ENCODE measurements at regions not wholly inside any gene's neighbourhood (a gene's known extent, or its start where the extent isn't known, plus 50 kb on each side); places are given as distances from the start of the nearest gene placed in this dataset.
"Not testable (repeated sequence)": the region's sequence is repeated elsewhere in the genome, so short reads cannot be mapped to it uniquely, and the experiment has no call there.

DNA sequence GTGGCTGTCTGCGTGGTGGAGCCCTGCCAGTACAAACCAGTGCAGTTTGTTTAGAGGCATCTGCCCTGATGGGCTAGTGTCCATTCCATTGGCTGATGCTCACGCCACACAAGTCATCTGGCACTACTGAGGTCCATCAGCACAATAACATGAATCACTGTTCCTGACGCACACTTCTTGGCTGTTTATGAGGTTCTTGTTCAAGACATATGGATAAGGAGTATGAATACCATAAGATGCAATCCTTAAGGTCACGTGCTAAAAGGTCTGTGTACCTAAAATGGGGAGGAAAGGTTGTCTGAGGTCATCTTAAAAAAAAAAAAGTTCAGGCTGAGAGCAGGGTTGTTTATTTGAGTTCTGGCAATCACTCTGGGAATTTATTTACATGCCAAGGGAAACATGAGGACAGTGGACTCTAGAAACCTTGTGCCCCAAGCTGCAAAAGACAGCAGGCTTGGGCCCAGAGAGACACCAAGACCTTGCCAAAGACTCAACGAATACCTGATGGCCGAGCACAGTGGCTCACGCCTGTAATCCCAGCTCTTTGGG is 54.1 kb upstream of the SHLD1 start:
- ATAC-seq, result no peak
- no peaks in the 10 kb centered on the region for H3K36me3 Mint-ChIP-seq (ENCODE audit: low read depth)
- no peaks in the 10 kb centered on the region for H3K27me3 Mint-ChIP-seq

GRCh38 chr20:5691918-5692618 is 58.1 kb upstream of the SHLD1 start:
- Mint-ChIP-seq H3K4me1 (no peaks in the 10 kb centered on the region), H3K27ac (no peak overlapping the region), H3K36me3 (ENCODE audit: low read depth) (no peaks in the 10 kb centered on the region), H3K27me3 (no peaks in the 10 kb centered on the region), H3K4me3 (no peak overlapping the region)
- no peak for DNase-seq
- H3K9me3 ChIP-seq (ENCODE audit: control insufficient read depth, low read length, poor library complexity, severe bottlenecking), result no peaks in the 10 kb centered on the region
- ATAC-seq, result peak; percentile 60

More for the DNA sequence above, 54.1 kb upstream of the SHLD1 start:
- no peaks in the 10 kb centered on the region for H3K9me3 ChIP-seq (ENCODE audit: control insufficient read depth, low read length, poor library complexity, severe bottlenecking)
- no peaks in the 10 kb centered on the region for H3K4me1 Mint-ChIP-seq
- H3K27ac Mint-ChIP-seq, result peak overlapping the region; percentile 32
- H3K4me3 Mint-ChIP-seq, result no peak overlapping the region
- DNase-seq, result no peak

DNA sequence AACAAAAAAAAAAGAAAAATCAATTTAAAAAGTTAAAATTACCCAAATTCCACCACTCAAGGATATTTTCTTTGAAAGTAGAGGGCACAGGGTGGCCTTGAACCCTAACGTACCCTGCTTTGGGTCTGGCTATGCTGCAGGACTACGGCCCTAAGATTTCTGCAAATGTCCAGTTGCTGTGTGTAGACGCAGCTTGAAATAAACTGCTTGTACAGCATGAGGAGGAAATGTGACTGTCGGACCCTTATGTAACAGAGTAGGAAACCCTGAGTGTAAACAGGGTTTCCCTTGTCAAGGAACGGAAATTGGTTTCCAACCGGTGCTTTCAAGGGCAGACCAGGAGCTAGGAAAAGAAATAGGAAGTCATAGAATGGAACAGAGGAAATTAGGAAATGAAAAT is 60.7 kb upstream of the SHLD1 start:
- Mint-ChIP-seq H3K27ac (peak overlapping the region; percentile 27), H3K4me3 (no peak overlapping the region), H3K4me1 (no peaks in the 10 kb centered on the region), H3K27me3 (no peaks in the 10 kb centered on the region), H3K36me3 (ENCODE audit: low read depth) (no peaks in the 10 kb centered on the region)
- no peaks in the 10 kb centered on the region for H3K9me3 ChIP-seq (ENCODE audit: control insufficient read depth, low read length, poor library complexity, severe bottlenecking)
- DNase-seq (no peak), ATAC-seq (no peak)

DNA sequence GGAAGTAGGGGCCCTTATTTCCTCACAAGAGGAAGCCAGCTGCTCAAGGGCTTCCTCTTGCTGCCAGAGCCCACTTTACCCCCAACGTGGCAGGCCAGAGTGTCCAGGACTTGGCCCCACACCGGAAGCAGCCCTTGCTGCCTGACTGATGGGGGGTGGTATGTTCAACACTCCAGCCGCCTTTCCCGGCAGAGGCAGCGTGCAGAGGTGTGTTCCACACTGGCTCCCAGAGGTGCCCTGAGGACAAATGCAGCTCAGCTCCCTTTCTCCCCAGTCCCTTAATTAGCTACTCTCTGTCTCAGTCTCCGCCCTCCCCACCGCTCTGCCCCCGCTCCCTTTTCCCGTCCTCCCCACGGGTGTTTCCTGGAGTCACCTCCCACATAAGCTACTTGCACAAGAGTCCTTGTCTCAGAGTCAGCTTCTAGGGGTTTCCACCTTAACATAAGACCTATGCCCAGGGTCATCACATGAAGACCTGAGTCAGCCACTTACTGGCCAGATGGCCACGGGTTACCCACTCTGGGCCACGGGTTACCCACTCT is 61.7 kb upstream of the SHLD1 start:
- ATAC-seq, result no peak
- H3K36me3 Mint-ChIP-seq (ENCODE audit: low read depth), result no peaks in the 10 kb centered on the region
- DNase-seq, result no peak
- H3K9me3 ChIP-seq (ENCODE audit: control insufficient read depth, low read length, poor library complexity, severe bottlenecking), result no peaks in the 10 kb centered on the region
- no peak overlapping the region for H3K4me3 Mint-ChIP-seq
- H3K4me1 Mint-ChIP-seq, result no peaks in the 10 kb centered on the region
- no peaks in the 10 kb centered on the region for H3K27me3 Mint-ChIP-seq
- H3K27ac Mint-ChIP-seq, result peak overlapping the region; percentile 8

DNA sequence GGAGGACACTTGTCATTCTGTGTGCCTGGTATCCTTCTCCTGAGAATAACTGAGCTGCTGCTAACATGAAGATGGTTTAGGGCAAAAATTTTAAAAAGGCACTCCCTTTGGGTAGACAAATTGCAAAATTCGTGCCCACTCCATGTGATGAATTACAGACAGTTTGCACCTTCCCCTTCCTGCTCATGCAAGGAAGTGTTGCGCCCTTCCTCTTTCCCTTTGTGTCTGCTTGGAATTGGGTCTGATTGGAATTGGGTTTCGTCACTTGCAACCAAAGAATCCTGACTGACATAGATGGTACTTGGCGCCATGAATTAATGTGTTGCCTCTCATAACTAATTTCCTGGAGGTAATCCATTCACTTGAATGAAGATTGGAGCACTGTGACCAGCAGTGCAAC is 62.3 kb upstream of the SHLD1 start:
- no peaks in the 10 kb centered on the region for H3K9me3 ChIP-seq (ENCODE audit: control insufficient read depth, low read length, poor library complexity, severe bottlenecking)
- H3K27ac Mint-ChIP-seq, result no peak overlapping the region
- no peak overlapping the region for H3K4me3 Mint-ChIP-seq
- no peaks in the 10 kb centered on the region for H3K4me1 Mint-ChIP-seq
- ATAC-seq (no peak), DNase-seq (no peak)
- no peaks in the 10 kb centered on the region for H3K36me3 Mint-ChIP-seq (ENCODE audit: low read depth)
- no peaks in the 10 kb centered on the region for H3K27me3 Mint-ChIP-seq

DNA sequence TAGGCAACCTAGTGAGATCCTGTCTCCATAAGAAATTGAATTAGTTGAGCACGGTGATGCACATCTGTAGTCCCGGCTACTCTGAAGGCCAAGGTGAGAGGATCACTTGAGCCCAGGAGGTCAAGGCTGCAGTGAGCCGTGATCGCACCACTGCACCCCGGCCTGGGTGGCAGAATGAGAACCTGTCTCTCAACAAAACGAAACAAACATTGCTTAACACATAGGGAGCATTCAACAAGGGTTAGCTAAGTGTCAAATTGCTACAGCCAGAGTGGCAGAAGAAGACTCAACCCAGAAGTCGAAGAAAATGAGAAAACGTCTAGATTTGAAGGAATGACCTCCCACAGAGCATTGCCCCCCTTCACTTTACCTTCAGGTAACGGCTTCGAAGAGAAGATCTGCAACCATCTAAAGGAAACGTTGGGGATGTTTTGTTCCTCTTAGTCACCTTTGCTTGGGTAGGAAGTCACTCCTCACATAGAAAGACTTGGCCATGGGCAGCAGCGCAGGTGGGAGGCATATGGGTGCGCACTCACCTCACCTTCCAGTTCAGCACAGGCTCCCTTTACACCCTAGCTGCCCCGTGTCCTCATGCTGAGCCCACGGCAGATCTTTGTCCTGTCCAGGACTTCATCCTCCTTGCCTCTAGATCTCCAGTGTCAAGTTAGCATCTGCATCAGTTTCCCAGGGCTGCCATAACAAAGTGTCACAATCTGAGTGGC is 63.7 kb upstream of the SHLD1 start:
- Mint-ChIP-seq H3K27me3 (no peaks in the 10 kb centered on the region), H3K4me3 (no peak overlapping the region), H3K4me1 (no peaks in the 10 kb centered on the region), H3K27ac (no peak overlapping the region), H3K36me3 (ENCODE audit: low read depth) (no peaks in the 10 kb centered on the region)
- DNase-seq (no peak), ATAC-seq (no peak)
- no peaks in the 10 kb centered on the region for H3K9me3 ChIP-seq (ENCODE audit: control insufficient read depth, low read length, poor library complexity, severe bottlenecking)

- H3K4me3 Mint-ChIP-seq; ATAC-seq; DNase-seq; H3K9me3 ChIP-seq (ENCODE audit: control insufficient read depth, low read length, poor library complexity, severe bottlenecking); H3K4me1 Mint-ChIP-seq; H3K27me3 Mint-ChIP-seq; H3K27ac Mint-ChIP-seq; H3K36me3 Mint-ChIP-seq (ENCODE audit: low read depth): not testable (repeated sequence)
Observed at GRCh38 chr20:5682556-5682955, 67.6 kb upstream of the SHLD1 start.

- DNase-seq (no peak), ATAC-seq (no peak)
- Mint-ChIP-seq H3K4me1 (peaks cover 2% of the 10 kb centered on the region), H3K36me3 (ENCODE audit: low read depth) (no peaks in the 10 kb centered on the region), H3K27ac (no peak overlapping the region), H3K27me3 (no peaks in the 10 kb centered on the region), H3K4me3 (no peak overlapping the region)
- H3K9me3 ChIP-seq (ENCODE audit: control insufficient read depth, low read length, poor library complexity, severe bottlenecking), result no peaks in the 10 kb centered on the region
Observed at GRCh38 chr20:5680192-5680591, 69.4 kb upstream of the GPCPD1 start.

DNA sequence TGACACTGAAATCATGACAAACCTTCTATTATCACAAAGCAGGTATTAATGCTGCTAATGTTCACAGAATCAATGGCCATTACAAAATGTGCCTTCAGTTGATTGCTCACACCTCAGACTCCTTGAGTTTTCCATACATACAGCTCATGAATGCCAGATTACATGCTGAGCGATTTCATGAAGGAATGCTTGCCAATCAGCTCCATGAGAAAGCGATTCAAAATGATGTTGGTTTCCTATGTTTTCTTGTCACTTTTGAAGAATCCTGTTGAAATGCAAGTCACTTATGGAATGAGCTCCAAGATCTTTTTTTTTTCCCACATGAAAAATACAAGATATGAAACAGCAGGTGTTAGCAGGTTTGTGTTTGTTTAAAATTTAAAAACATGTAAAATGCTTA is 68.0 kb upstream of the GPCPD1 start:
- no peaks in the 10 kb centered on the region for H3K27me3 Mint-ChIP-seq
- H3K4me3 Mint-ChIP-seq, result no peak overlapping the region
- DNase-seq (no peak), ATAC-seq (no peak)
- no peaks in the 10 kb centered on the region for H3K36me3 Mint-ChIP-seq (ENCODE audit: low read depth)
- H3K27ac Mint-ChIP-seq, result no peak overlapping the region
- H3K9me3 ChIP-seq (ENCODE audit: control insufficient read depth, low read length, poor library complexity, severe bottlenecking), result no peaks in the 10 kb centered on the region
- H3K4me1 Mint-ChIP-seq, result peaks cover 5% of the 10 kb centered on the region

- H3K36me3 Mint-ChIP-seq (ENCODE audit: low read depth); H3K27me3 Mint-ChIP-seq; H3K9me3 ChIP-seq (ENCODE audit: control insufficient read depth, low read length, poor library complexity, severe bottlenecking); H3K4me1 Mint-ChIP-seq; H3K27ac Mint-ChIP-seq; DNase-seq; H3K4me3 Mint-ChIP-seq; ATAC-seq: not testable (repeated sequence)
Observed at GRCh38 chr20:5677944-5678343, 67.1 kb upstream of the GPCPD1 start.

DNA sequence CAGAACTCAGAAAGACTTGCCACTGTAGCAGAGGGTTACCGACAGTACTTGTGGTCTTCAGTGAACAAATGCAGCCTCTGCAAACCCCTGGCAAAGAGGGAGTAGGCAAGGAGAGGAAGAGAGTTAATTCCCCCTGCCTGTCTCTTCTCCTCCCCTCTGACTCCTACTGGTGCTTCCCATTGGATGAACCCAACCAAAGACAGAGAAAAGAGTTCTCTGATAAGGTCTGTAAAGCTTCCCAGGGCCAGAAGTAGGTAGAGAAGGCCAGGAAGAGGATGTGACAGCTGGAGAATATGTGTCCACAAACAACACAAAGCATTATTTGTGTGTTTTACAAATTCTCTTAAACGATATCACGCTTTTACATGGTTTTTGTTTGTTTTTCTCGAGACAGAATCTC is 66.6 kb upstream of the GPCPD1 start:
- DNase-seq, result no peak
- ATAC-seq, result no peak
- no peaks in the 10 kb centered on the region for H3K9me3 ChIP-seq (ENCODE audit: control insufficient read depth, low read length, poor library complexity, severe bottlenecking)
- Mint-ChIP-seq H3K36me3 (ENCODE audit: low read depth) (no peaks in the 10 kb centered on the region), H3K4me3 (no peak overlapping the region), H3K27me3 (no peaks in the 10 kb centered on the region), H3K27ac (no peak overlapping the region), H3K4me1 (peaks cover 5% of the 10 kb centered on the region)

DNA sequence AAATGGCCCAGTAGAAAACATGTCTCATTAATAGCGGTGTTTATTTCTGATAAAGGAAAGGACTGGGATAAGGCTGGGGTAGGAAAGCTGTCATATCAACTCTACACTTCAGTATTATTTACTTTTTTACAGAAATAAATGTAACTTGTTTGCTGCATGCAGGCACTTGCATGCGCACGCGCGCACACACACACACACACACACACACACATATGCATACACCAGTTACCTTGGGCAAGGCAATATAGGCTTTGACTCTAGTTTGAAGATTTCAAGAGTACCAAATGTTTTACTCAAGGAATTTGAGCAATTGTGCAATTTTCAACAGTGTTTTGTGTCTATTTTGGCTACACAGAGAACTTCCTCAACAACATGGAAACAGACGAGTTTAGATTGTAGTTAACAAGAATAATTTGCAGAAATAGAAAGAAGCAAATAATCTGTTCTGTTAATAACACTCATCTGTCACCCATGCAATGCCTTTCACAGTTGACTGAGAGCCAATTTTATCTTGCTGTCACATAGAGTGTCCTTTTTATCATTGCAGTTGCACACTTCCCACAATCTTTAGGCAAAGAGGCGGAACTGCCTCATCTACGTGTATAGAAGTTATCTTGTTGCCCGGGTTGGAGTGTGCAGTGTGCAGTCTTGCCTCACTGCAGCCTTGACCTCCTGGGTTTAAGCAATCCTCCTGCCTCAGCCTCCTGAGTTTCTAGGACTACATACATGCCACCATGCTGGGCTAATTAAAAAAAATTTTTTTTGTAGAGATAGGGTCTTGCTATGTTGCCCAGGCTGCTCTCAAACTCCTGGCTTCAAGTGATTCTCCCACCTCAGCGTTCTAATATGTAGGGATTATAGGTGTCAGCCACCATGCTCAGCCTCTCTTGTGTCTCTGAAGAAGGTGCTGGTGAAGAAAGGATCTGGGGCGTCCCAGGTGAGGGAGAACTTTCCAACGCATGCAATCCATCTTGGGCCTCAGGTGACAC is 64.6 kb upstream of the GPCPD1 start:
- peaks cover 5% of the 10 kb centered on the region for H3K4me1 Mint-ChIP-seq
- H3K27me3 Mint-ChIP-seq, result no peaks in the 10 kb centered on the region
- DNase-seq (no peak), ATAC-seq (no peak)
- no peaks in the 10 kb centered on the region for H3K9me3 ChIP-seq (ENCODE audit: control insufficient read depth, low read length, poor library complexity, severe bottlenecking)
- no peak overlapping the region for H3K4me3 Mint-ChIP-seq
- H3K36me3 Mint-ChIP-seq (ENCODE audit: low read depth), result no peaks in the 10 kb centered on the region
- no peak overlapping the region for H3K27ac Mint-ChIP-seq

DNA sequence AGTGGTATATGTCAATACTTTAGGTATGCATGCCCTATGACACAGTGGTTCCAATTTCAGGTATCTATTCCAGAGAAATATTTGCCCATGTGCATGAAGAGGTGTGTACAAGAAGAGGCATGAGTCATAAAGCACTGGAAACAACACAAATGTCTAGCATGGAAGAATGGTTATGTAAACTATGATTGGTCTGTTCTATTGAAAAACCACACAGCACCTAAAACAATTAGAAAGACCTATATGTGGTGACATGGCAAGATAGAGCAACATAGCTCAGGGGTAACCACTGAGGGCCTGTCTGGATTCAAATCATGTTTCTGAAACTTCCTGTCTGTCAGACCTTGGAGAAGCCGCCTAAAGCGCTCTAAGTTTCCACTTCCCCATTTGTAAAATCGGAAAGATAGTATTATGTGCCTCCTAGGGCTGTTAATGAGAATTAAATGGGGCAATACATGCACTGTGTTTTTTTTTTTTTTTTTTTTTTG is 63.4 kb upstream of the GPCPD1 start:
- H3K36me3 Mint-ChIP-seq (ENCODE audit: low read depth), result no peaks in the 10 kb centered on the region
- H3K4me3 Mint-ChIP-seq, result no peak overlapping the region
- DNase-seq, result no peak
- no peaks in the 10 kb centered on the region for H3K27me3 Mint-ChIP-seq
- ATAC-seq, result peak; percentile 69
- no peak overlapping the region for H3K27ac Mint-ChIP-seq
- H3K9me3 ChIP-seq (ENCODE audit: control insufficient read depth, low read length, poor library complexity, severe bottlenecking), result no peaks in the 10 kb centered on the region
- peaks cover 5% of the 10 kb centered on the region for H3K4me1 Mint-ChIP-seq
